HPDE6-E6E7 (cell line): ENCODE measurements at regions not wholly inside any gene's neighbourhood (a gene's known extent, or its start where the extent isn't known, plus 50 kb on each side); places are given as distances from the start of the nearest gene placed in this dataset.

Source experiments
- DNase-seq: peaks from one replicate; pipeline ENCODE4 v3.0.0; 2011; ENCODE audit warnings: missing footprints; ENCODE audit errors: extremely low spot score

DNA sequence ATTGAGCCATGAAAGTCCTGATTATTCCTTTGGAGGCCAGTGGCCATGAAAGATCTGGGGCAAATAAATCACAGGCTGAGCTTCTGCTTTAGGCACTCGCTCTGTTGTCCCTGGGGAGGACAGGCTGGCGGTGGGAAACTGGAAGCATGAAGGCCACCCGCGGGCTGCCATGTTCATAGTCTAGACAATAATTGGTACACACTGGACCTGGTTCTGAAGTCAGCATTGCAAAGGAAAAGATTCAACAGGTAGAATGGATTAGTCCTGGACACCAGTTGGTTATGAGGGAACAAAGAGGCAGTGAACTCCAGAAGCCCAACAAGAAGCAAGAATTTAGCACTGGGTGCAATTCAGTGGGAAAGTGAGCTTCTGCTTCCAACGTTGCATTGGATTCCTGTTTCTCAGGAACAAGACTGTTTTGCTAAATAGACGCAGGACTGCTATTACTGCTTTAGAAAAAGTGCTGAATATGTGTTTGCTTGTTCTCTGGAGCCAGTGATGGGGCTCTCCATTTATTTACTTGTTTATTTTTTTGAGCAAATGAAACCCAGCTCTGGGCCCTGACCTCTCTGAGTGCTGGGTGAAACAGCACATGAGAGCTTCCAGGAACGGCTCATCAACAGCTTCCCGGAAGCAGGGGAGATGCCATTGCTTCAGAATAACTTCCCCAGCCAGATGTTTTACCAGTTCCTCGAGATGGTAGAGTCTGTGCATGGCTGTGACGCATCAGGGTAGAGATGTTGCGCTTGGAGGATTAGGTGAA, 336.4 kb downstream of the ZNF536 start:
- no peak for DNase-seq

DNA sequence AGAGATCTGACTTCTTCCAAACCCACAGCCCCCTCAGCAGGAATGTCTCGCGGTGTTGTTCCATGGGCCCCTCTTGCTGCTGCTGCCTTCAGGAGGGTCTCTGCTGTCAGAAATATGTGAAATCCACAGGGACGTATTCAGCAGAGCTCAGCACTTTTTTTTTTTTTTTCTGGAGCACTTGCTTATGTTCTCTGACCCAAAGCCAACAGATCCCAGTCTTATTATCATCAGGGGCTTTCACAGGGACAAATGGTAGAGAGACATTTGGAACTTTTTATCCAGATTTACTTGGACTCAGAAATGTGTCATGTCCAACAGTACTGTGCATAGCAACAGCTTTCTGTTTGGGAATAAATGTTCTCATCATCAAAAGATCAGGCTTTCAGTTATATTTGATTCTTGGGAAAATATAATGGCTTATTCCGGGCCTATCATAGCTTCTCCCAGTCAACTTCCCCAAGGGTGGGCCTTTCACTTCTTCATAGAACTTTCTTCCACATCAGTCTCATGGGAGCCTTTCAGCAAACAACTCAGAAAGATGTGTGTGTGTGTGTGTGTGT, 332.7 kb downstream of the ZNF536 start:
- no peak for DNase-seq

DNA sequence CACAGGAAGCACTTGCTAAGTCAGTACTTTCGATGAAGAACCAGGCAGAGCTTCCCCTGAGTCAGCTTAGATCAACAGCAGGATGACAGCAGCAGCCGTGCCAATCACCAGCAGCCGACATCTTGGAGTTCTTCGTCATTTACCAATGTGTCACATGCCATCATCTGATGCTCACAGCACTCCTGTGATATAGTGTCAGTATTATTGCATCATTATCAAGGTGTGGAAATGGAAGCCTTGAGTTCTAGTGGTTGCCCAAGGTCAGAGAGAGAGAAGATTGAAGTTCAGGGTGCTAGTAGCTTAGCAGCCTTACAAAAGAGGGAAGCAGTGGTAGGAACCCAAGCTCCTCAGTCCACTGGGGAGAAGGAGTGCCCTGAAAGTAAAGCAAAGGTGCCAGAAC, 331.5 kb downstream of the ZNF536 start:
- no peak for DNase-seq

DNA sequence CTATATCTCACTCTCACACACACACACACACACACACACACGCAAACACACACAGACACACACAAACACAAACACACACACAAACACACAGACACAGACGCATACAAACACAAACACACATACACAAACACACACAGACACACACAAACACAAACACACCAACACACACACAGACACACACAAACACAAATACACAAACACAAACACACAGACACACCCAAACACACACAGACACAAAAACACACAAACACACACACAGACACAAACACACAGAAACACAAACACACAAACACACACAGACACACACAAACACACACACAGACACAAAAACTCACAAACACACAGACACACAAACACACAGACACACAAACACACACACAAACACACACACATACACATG, 329.0 kb downstream of the ZNF536 start:
- no peak for DNase-seq

DNA sequence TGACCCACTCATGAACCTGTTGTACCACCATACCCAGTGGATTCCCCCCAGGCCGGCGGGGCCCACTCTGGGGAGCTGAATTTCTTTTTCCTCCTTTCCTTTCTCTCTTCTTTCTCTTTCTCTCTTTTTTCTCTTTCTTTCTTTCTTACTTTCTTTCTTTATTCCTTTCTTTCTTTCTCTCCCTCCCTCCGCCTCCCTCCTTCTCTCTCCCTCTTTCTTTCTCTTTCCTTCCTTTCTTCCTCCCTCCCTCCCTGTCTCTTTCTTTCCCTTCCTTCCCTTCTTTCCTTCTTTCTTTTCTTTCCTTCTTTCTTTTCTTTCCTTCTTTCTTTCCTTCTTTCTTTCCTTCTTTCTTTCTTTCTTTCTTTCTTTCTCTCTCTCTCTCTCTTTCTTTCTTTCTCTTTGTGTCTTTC, 327.7 kb downstream of the ZNF536 start:
- no peak for DNase-seq

DNA sequence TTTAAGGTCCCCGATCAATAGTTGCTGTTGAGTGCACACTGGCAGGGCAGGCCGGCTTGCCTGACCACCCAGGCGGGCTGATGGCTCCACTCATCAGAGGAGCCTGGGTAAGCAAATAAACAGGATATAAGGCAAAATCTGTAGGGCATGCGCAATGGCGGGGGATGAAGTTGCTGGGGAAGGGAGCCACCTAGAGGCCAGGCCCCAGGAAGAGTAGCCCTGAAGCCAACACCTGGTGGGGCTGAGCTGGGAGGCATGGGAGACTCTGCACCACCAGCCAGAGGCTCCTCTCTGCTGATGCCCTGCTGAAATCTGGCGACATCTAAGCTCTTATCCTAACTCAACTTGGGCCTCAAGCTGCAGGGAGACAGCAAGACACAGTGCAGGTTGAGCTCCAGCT, 324.3 kb downstream of the ZNF536 start:
- no peak for DNase-seq

DNA sequence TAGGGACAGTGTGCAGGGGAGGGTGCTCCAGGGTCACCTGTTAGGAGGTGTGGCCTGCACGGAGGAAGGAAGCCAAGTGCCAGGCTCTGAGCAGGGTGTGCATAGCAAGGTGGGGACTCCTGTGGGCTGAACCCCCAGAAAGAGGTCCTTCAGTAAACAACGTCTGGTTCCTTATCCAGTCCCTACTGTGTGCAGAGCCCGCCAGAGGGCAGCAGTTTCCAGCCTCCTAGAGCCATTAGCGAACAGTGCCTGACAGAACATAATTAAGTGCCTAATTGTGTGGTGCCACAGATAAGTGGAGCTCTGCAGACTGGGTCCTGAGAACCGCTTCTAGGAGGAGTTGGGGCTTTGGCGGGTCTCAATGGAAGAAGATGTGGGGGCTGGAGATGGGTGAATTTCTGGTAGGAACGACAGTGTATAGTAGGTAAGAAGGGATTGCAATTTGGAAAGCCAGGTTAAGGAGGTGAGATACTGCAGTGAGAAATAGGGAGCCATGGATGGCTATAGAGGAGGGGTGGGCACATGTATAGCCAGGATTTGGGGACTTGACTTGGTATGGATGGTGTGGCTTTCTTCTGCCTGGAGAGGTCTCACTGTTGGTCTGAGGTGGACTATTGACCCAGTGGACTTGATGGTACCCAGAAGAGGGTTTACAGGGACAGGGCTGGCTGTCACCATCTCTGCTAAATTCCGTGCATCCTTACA, 323.1 kb downstream of the ZNF536 start:
- DNase-seq, result no peak

DNA sequence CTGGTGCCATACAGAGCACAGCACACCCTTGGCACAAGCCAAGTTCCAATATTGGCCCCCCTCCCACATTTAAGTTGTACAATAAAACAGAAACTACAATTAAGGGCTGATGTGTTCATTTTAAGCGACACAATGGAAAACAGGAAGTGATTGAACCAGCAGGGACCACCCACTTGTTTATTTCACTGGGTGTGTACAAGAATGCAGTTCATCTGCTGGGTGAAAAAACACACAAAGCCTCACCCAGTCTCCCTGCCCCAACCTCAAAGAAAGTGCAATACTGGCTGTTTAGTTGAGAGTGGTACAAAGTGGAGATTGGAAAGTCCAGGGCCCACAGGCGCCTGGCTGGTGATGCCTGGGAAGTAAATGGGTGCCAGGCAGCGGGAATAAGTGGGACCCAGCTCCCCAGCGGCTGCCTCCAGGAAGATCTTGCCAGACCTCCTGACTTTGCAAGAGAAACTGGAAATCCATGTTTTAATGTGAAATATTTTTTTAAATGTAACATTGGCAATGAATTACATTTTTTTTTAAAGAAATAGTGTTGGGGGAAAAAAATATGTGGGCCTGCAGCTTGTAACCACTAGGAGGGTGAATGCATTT, 322.1 kb downstream of the ZNF536 start:
- no peak for DNase-seq

DNA sequence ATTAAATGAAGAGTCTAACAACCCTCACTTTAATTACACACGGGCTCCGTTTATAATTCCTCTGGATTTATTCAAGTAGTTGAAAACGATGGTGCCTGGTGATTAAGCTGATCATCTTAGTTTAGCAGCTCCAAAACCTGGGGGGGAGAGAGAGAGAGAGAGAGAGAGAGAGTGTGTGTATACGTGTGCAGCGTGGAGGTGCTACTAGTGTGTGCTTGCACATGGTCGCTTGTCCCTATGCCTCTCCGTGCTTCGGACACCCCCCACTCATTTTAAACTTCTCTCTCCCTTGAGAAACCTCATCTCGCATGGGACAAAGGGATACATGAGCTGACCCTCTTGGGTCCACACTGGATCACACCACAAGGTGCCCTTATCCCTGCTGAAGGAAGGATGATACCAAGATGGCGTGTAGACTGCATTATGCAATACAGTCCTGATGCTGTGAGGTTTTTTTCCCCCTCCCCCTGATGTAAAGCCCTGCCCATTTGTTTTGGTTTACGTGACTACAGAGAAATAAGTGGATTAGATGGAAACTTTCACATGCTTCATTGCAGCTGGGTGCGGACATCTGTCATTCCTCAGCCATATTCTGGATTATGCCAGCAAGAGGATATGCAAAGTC, 320.8 kb downstream of the ZNF536 start:
- no peak for DNase-seq

DNA sequence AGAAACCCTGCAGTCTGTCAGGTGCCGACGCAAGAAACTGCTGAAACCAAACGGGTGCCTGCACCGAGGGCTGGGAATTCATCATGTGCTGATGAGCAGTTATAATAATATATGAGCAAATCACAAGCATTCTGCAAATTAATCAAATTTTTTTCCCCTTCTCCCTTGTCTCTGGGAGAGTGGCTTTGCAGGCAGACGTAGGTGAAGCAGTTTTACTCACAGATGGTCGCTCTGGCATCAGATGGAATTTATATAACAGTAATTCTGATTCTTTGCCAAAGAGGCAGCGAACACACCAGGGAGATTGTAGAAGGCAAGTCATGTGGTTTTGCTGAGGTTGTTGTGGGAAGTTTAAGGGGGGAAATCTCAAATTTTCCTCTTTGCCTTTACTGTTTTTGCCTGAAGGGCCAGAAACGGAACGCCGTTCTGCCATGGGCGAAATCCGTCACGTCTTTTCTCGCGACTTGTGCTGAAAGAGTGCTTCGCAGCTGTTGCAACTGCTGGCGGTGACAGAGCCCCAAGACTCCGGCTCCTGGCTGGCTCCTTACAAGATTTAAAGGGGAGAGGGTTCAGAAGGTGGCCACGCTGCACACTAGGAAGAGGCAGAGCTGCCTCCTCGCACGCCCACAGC, 320.1 kb downstream of the ZNF536 start:
- DNase-seq, result no peak

DNA sequence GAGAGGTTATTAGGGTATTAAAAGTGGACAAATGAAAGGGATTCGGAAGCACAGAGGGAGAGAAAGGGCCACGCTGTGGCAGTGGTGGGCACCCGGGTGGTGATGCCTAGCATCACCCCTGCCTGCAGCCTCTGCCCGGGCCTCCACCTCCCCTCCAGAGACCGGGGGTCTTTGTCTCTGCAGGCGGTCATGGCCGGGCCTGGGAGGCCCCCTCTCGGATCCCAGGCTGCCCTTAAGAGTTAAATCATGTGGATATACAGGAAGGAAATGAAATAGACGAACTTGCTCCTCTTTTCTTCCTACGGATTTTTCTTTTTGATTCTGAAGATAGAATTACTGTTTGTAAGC, 319.6 kb downstream of the ZNF536 start:
- no peak for DNase-seq

DNA sequence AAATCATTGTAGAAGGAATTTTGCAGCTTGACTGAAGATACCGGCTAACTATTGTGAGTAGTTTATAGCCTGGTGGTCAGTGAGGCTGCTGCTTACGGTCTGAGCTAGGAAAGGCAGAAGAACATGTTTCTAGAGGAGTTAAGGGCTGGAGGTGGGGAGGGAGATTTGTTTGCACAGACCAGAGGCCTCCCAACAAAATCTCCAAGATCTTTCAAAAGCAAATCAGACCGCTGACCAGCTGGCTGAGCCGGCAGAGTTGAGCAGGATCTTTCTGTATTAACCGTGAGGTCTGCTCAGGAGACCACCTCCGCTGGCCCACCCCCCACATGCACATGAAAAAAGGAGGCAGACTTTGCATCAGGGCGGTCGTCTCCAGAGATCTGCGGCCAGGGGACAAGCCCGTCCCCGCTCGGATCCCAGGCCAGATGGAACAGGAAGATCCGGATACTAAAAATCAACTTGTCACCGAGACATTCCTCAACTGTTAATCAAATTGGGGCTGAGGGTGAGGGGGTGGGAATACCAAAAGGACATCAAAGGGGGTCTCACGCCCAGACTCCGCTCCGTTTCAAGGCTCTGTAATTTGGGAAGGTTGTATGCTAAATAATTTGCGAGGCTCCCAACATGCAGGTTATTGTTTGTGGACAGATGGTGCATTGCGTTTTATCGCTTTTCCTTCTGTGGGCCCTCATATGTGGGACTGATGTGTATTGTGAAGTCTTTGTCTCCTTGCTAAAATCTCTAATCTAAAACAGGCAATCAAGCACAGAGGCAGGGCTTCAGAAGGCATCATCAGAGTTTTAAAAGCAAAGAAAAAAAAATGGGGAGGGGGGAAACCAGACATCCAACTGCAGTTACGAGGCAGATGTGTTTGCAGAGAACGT, 319.0 kb downstream of the ZNF536 start:
- no peak for DNase-seq

DNA sequence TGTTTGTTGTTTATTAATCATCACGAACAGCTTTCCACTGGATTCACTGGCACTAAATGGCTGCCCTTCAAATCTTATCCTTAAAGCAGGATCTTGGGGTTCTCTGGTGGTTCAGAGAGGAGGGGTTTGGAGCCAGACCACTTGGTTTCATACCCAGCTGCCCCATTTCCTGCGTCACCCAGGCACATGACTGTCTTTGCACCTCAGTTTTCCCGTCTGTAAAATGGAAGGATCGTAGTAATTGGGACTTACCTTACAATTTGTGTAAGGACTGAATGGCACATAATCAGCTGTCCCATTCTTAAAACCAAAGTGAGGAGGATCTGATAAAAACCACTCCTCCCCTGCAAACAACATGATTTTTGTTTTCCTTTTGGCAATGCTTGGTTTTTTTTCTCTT, 318.3 kb downstream of the ZNF536 start:
- no peak for DNase-seq

DNA sequence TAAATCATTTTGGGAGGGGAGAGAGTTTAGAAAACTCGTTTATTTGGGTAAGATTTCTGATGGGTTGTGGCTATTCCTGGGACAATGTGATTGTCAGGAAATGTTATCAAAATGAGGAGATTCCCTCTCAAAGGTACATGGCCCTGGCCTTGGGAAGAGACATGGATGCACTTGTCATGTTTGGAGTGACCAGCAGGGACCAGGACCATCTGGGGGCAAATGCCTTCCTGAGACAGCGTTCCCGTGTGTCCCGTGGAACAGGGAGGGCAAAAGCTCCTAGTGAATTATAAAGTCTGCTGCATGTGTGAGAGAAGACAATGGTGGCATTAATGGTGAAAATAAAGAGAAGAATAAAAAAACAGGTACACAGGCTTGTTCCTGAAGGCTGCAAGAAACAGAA, 317.3 kb downstream of the ZNF536 start:
- no peak for DNase-seq

DNA sequence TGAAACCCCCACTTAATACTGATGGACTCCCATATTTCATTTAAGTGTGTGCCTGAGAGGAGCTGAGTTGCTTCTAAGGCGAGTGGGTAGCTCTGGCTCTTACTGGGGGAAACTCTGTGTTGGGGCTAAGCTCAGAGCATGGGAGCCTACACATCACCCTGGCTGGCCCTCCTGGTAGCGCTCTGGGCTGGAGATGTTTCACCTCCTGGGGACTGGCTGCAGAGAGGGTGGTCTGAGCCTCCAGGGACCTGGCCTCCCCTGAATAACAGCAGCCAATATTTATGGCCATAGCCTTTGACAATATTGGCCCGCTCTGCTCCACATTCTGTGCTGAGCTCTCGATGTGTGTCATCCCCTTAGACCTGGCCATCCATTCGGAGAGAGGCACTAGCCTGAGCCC, 316.5 kb downstream of the ZNF536 start:
- no peak for DNase-seq

DNA sequence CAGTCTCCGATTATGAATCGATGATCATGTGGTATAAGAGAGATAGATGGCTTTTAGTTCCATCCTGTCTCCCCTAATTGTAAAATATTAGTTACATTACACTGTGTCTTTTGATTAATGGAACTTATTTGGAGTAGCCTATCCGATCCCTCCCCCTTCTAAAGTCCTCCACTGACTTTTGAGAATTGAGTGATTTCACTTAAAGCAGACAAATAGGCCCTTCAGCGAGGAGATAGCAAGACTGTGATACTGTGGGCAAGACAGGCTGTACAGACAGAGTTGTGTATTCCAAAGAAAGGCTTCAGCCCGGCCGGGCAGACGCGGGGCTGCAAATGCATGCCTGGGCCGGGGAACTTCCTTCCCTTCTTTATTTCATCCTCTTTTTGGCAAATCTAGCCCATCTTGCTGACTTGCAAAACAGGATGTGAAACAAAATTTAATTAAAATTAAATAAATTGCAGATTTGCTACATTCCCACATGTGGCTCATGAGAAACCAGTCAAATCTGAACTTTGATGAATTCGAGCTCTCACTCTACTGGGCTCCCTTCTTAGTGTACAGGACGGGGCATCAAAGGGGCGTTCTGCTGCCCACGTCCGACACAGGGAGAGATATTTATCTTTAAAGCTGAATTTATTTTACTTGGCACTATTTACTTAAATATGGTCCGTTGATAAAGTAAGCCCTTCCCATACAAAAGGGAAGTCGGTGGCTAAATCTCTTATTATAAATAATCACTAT, 314.8 kb downstream of the ZNF536 start:
- no peak for DNase-seq

DNA sequence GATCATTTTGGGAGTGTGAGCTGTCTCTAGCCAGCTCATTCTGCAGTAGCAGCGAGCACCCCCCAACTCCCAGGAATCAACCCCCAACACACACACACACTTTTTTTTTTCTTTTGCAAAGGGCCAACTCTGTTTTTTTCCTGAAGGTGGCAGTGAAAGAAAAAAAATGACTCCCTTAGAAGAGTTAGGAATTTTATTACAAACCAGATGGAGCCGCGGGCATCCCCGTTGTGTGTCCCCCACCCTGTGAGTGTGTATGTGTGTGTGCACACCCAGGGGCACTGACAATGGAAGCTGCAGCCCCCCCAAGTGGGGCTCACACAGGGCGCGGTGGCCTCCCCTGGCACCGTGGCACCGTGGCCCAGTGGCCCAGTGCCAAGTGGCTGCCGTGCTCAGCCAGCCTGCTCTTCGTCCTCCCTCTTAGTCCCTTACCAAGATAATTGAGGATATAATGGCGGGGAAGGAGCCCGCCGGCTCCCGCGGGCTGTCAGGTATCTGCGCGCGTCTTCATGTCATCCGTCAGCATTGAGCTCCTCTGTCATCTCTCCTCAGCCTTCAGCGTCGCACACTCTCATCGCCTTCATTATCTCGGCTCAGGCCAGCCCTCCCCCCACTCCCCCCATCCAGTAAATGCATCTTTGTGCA, 314.1 kb downstream of the ZNF536 start:
- DNase-seq, result no peak

DNA sequence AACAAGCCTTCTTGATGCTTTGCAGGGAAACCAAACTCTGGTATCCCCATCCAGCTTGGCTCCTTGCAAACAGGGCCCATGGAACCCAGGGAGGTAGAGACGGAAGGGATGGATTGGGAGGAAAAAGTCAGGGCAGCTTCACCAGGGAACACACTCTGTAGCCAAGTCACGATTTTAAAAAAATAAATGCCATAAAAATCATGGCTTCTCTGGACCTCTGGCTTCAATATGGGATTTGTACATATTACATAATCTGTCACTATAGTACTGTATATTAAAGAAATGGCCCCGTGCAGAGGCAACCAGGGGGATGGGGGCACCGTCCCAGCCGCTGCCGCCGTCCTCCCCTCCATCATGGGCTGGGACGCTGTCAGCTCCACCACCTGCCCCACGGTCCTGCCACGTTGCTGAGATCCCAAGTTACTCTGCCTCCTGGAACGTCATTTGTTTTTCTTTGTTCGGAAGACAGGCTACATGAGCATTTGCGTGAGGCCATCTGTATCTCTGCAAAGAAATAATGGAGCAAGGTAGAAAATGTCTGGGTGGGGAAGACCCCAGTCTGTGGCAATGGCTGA, 313.3 kb downstream of the ZNF536 start:
- DNase-seq, result no peak

DNA sequence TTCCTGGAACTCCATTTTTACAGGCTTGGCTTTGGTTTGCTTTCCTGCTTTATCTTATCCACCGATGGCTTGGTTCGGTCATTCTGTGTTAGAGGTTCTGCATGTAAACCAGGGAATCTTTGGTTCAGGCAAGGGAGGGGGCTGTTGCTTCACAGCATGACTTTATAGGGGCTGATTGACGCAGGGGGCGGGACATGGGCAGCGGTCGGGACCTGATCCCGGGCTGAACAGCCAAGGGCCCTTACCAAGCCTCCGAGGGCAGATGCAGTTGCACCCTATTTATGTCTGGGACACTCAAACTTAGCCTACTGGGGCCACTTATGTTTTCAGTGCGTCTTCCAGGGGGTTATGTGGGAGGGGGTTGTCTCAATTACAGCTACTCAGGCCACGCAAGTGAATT, 312.4 kb downstream of the ZNF536 start:
- DNase-seq, result no peak
